ENCODE measurements at regions not wholly inside any gene's neighbourhood (a gene's known extent, or its start where the extent isn't known, plus 50 kb on each side); places are given as distances from the start of the nearest gene placed in this dataset.
"Not testable (repeated sequence)": the region's sequence is repeated elsewhere in the genome, so short reads cannot be mapped to it uniquely, and the experiment has no call there.

DNA sequence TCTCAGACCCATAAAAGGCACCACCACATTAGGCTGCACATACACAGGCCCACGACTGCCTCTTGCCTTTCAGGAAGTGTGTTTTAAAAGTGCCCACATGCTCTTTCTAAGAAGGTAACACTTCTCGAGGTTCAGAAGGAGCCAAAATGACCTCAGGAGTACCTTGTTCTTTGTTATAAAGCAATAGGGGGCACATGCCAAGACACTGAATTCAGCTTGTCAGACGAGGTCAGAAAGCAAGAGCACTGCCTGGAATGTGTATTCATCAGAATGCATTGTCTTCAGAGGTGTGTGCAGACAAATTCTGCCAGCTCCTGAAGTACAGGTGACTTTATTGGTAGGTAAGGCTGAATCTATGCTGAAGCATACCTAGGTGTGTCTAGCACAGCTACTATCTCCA, 114.5 kb upstream of the IRX1 start:
- no peak for DNase-seq

DNA sequence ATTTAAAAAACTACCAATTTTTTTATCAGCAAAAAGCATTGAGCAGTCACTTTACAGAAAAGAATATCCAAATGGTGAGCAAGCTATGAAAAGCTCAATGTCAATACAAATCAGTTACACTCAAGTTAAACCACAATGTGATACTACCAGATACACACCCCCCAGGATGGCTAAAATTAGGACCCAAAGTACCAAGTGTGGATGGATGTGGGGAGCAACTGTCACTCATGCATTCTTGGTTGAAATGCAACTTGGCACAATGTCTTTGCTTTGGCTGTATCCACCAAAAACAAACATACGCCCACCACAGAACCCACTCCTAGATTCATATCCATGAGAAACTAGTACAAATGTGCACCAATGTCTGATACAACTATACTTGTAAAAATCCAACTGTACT, 120.0 kb upstream of the IRX1 start:
- no peak for DNase-seq

DNA sequence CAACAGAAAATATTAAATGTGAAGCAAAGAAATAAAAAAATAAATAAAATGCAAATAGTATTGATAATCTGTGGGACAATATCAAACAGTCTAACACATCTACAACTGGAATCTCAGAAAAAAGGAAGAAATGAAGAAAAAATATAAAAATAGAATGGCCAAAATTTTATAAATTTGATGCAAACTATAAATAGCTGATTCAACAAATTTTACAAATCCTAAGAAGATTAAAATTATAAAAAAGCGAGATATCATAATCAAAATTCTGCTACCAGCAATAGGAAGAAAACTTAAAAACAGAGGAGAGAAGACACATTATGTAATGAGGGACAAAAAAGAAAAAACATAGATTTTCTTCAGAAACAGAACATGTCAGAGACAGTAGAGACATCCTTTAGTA, 129.2 kb upstream of the IRX1 start:
- no peak for DNase-seq

DNA sequence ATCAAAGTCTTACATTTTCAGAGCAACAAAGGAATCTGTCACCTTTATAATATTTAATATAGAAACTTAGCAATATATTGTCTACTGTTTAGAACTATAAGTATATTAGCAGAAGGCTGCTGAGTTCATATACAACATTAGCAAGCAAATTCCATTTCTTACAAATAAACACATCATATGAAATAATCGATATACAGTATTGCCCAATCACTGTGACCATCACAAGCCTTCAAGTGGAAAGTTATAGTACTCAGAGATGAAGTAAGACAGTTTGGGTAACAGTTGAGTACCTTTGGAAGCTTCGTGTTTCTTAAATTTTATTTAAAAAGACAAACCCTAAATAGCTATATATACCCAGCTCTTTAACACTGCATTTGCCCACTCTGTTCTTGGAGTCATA, 135.2 kb upstream of the IRX1 start:
- no peak for DNase-seq

DNA sequence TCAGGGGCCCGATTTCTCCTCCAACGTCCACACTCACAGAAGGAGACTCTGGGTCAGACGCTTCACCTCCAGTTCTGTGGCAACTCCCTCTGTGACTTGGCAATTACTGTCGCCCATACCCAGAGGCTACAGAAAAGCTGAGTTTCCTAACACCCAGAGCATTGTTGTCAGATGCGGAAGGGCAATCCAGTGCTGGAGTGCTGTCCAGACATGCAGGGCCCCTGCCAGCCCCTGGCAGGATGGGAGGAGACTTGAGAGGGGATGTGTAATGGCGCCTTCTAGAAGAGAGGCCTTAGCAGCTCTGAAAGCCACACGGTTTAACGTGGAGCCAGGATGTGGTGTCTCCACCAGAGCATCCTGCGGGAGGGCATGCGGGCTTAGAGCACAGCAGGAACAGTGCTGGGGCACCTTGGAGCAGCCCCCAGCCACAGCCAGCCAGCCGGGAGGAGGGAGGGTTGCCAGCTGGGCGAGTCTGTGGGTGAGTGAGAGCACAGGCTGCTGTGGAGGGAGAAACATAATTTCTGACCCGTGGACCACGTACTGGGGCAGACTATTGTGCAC, 139.4 kb upstream of the IRX1 start:
- no peak for DNase-seq

DNA sequence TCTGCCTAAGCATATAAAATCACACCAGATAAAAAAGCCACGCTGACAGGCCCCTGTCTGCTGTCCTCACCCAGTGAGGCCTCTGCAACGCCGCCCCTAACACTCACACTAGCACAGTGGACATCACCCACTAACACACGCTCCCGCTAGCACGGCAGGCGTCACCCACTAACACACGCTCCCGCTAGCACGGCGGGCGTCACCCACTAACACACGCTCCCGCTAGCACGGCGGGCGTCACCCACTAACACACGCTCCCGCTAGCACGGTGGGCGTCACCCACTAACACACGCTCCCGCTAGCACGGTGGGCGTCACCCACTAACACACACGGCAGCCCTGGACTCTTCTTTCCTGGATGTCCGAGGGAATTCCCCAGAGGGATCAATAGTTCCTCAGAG, 141.6 kb upstream of the IRX1 start:
- DNase-seq: not testable (repeated sequence)

DNA sequence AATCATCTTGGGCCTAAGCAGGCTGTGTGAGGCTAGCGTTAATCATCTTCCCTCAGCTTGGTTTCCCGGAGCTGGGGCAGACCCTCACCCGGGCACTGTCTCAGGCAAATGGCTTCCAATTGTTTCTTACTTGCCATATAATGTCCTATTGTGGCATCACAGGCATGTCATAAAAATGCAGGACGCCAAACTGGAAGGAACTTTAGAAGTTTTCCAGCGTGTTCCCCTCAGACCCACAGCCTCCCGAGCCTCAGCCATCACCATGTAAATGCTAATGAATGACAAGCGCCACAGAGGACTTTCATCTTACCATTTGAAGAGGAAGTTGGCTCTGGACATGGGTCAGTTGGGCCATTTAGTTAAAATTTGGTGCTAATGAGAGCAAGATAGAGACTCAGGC, 143.0 kb upstream of the IRX1 start:
- no peak for DNase-seq

DNA sequence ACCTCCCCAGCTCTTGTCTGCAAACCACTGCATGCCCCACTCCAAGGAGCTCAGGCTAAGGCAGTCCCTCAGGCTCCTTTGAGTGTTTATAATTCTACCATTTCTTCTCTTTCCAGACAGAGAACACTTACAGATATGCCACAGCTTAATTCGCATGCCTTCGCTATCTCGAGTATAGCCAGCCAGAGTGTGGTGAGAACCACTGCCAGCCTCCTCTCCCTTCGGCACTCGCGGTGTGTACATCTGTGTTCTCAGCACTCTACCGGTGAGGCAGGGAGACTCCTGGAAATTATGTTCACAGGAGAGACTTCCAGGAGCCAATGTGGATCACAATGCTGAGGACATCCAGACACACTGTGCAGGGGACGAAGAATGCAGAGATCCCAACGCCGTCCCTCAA, 143.7 kb upstream of the IRX1 start:
- DNase-seq: no peak

DNA sequence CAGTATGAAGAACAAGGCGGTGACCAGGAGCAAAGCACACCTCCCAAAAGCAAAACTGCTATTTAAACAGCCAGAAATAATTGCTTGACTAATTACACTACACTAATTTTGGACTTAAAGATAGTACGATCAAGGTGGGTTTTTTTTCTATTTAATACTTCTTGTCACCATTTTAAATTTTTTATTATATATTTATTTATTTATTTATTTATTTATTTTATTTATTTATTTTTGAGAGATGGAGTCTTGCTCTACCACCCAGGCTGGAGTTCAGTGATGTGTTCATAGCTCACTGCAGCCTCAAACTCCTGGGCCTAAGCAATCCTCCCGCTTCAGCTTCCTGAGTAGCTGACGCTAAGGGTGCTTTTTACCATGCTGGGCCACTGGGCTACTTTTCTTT, 146.2 kb upstream of the IRX1 start:
- DNase-seq: no peak

DNA sequence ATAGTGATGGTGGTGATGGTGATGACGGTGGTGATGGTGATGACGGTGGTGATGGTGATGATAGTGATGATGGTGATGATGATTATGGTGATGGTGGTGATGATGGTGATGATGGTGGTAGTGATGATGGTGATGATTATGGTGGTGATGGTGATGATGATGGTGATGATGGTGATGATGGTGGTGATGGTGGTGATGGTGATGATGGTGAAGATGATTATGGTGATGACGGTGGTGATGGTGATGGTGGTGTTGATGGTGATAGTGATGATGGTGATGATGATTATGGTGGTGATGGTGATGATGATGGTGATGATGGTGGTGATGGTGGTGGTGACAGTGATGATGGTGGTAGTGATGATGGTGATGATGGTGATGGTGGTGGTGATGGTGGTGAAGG, 149.2 kb upstream of the IRX1 start:
- DNase-seq: no peak

DNA sequence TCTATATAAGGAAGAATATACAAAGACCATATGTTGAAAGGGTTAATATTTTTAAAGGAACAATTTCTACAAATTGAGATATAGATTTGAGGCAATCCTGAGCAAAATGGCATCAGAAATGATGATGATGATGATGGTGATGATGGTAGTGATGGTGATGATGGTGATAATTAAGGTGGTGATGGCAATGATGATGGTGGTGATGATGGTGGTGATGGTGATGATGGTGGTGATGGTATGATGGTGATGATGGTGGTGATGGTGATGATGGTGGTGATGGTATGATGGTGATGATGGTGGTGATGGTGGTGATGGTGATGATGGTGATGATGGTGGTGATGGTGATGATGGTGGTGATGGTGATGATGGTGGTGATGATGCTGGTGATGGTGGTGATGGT, 150.1 kb upstream of the IRX1 start:
- not testable (repeated sequence) for DNase-seq

DNA sequence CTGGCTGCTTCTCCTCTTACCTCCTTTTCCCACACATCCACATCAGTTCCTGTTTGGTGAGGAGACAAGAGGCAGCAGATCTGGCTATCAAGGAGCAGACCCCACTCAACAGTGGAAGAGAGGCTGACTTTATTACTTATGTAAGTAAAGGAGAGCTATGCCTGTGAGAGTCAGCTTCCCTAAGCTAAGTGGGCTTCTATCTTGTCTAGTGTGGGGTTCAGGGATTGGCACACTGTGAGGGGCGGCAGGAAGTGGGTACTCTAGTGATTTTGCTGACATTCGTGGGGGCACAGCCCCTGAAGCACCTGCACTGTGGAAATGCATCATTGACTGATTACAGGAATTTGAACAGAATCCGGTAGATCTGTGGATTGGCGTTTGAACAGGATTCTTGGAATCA, 163.5 kb upstream of the IRX1 start:
- DNase-seq: no peak

DNA sequence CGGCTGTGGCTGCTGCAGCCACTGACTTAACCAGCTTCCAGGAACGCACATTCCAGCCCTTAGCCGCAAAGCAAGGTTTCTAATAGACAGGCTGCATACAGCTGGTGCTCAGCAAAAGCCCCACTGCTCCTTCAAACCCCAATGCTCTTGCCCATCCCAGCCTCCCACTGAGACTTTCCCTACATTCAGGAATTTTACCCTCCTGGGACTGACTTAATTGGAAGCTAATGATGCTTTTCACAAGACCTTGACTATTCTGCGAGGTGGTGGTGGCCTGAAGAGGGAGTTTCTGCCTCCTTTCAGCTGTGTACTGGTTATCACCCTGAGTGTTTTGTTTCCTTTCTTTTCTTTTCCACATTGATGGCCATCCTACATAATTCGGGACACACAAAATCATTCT, 164.9 kb upstream of the IRX1 start:
- DNase-seq: no peak

DNA sequence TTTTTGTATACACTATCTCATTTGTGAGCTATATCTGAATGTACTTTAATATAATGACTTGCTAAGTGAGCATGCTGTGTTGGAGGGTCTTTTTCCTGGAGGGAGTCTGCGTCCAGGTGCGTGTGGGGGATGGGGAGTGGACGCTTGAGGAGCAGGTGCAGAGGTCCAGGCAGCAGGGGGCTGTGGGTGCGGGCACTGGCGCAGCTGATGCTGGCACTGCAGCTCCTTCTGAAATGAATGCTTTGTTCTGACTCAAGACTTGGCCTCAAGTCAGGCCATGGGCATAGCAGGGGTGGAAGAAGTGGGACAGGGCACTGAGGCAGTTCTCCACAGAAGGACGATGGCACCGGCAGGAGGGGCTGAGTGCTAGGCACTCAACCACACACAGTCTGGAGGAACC, 165.7 kb upstream of the IRX1 start:
- DNase-seq: no peak

DNA sequence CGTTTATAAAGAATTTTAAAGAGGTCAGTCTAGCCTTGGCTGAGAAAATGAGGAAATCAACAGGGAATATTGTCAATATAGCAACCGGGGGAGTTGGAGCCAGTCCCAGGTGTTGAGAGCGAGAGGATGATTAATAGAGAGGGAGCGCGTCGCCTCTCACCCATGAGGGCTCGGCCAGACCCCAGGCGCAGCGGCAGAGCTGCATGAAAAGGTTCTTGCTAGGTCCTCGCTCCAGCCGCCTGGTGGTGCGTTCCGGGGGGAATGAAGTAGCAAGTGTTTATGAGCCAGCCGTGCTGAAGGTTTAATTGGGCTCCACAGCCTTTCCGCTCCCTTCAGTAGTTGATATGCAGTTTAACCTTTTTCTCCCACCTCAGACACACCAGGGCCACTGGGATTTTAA, 167.3 kb upstream of the IRX1 start:
- DNase-seq: no peak

DNA sequence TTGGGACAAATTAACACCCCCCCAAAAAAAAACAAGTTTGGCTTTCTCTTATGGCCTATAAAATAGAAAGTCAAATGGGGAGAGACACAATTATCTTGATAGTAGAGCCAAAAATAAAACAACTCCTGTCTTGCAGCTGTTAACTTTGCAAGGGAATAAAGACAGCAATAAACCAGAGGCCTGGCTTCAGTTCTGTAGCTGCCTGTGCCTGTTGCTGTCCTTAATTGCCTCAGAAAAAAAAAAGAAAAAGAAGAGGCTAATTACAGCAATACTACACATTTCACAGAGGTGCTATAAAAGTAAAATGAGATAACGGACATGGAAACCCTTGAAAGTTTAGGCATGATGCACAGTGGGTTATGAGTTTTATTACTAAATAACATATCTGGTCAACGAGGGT, 170.7 kb upstream of the IRX1 start:
- DNase-seq: no peak

DNA sequence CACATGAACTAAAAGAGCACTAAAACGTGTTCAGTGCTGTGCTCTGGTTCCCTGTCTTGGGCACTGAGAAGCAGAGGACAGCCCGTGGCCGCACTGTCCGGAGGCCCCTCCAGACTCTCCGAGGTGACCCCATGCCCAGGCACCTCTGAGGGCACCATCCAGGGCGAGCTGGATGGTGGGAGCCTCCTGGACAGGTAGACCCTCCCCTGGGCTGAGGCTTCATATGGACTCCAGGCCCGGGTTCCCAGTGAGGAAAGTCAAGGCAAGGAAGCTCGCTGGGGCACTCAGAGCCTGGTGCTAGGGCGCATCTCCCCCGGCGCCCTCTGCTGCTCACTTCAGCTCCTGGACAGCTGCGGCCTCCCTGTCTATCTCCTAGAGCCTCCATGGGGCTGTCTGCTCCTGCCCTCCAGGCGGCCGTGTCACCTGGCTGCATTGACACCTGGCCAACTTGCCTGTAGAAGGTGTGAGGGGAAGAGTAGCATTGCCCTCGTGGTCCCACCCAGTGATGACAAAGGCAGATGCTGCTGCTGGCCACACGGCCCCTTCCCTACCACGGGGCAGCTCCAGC, 178.2 kb upstream of the IRX1 start:
- DNase-seq: no peak

DNA sequence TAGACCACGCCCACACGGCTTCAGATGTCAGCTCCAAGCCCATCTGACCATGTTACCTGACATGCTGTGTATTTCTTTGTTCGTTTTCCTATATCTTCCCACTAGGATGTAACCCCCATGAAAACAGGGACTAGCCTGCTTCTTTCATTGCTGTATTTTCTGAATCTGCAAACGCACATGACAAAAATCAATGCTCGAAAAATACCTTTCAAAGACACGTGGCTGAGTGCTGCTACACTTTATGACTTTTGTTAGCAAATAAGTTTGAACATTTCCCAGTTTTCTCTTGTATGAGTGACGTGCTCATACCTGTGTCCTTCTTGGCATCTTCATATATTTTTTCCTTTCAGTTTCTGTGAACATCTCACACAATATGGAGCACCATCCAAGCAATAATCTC, 181.3 kb upstream of the IRX1 start:
- DNase-seq: no peak

DNA sequence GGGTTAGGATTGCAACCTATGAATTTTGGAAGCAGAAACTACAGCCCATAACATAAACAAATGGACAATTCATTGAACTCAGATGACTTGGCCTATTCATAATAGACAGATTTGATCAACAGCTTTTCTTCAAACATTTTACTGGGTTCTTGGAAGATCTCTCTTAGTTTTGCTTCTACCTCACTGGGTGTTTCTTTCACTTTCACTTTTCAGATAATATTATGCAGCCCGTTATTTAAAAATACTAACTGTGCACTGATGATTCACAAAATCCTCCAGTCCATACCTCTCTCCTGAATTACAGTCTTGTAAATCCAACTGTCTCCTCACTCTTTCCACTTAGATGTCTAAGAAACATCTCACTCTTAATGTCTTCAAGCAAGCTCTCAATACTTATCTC, 183.5 kb upstream of the IRX1 start:
- no peak for DNase-seq

DNA sequence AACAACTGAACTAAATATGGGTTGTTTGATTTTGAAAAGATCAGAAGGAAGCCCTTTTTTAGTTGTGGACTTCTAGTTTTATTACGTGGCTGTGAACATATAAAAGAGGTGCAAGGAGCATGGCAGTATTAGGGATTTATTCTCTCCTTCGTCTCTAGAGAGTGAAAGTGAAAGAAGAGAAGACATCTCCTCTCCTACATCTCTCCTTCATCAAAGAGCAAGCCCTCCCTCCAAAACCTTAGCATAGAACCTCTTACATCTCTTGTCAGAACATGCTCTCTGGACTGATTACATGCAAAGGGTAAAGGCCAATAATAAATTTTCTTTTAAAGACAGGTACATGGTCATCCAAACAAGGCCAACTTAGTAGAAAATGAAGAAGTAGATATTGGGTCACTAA, 184.3 kb upstream of the IRX1 start:
- no peak for DNase-seq

DNA sequence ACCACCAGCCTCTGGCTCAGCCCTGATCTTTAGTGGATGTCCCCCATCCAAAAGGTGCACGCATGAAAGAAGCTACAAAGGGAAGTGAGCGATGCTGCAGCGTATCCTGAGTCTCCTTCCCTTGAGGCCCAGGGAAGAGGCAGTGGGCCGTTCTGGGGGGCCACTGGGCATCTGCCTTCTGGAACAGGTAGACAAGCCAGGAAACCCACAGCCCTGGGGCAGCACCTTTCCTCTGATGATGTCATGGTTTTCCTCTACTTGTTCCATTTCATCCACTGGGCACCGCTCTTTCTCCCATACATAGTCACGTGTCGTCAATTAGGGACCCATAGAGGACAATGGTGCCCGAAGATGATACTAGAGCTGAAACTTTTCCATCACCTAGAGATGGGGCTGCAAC, 194.0 kb upstream of the IRX1 start:
- DNase-seq: no peak

DNA sequence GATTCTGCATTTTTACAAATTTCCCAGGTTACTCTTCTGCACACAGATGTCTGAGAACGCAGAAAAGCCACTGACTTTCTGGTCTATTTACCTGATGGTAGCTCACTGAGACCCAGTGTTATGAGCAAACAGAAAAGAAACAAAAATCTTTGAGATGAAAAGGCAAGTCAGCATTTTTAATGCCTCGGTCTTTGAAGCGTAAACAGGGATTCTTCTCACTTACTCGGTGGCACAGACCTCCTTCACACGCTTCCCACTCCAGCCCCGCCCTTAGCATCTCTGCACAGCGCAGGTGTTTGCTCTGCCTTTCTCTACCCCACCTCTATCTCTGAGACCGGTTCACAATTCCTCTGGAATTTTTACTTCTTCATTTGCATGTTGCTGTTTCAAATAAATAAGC, 195.0 kb upstream of the IRX1 start:
- no peak for DNase-seq

DNA sequence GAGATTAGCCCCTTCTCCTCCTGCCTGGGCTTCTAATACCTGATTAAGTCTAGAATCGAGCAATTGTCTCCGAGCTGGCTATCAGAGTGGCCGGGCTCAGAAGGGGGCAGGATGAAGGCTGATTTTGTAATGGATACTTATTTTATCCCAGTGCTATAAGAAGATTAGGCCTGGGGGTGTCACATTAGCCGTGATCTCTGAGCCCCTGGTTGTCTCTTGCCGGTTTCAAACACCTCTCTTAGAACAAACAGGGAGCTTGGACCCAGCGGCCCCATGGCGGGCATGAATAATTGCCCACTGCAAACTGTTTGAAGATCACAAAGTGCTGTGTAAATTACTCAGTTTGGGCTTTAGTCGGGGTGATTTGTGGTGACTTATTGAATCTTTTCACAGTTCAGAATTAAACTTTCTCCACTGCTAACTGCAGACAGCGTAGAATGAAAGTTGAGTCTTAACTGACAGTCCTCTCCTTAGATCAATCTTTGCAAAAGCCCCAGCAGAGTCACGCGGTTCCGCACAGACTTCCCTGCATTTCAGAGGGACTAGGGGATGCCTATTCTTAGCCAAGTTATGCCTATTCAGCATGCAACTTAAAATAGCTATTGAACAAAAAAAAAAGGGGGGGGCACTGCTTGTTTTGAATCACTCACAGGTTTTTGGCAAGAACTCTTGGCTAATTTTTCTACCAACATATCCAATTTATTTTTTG, 200.6 kb upstream of the IRX1 start:
- no peak for DNase-seq

DNA sequence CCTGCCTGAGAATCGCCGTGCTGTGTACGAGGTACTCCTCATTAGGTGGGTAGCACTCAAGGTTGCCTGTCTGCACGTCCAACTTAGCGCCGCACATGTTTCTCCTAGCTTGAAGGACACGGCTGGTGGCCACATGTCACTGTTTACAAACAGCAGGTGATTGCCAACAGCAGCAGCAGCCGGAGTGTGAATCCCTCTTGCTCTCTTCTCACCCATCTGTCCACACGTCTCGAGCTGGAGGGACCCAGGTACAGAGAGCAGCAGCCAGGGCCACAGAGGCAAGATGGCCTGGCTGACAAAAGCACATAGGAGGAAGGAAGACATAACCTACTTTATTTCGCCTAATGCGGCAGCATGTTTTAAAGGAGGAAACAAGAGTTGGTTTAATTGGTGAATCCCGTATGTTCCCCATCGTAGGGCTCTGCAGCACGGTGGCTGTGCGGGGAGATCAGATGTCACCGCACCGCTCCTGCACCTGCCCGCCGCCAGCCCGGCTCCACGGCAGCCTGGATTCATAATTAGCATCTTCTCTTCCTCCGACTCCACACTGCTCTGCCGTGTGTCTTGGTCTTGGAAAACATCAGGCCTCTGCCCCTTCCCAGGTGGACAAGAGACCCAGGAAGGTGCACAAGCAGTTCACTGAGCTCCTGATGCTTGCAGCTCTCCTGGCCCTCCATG, 201.6 kb upstream of the IRX1 start:
- DNase-seq: no peak

Data from Kasumi-1 (cell line).